GM18526 (cell line): ENCODE measurements at regions not wholly inside any gene's neighbourhood (a gene's known extent, or its start where the extent isn't known, plus 50 kb on each side); places are given as distances from the start of the nearest gene placed in this dataset.

Source experiments
- POLR2A ChIP-seq: IDR thresholded peaks from 3 replicates; pipeline ENCODE4 v1.6.1; 2011; ENCODE audit not compliant: insufficient read length; ENCODE audit errors: extremely low read depth

DNA sequence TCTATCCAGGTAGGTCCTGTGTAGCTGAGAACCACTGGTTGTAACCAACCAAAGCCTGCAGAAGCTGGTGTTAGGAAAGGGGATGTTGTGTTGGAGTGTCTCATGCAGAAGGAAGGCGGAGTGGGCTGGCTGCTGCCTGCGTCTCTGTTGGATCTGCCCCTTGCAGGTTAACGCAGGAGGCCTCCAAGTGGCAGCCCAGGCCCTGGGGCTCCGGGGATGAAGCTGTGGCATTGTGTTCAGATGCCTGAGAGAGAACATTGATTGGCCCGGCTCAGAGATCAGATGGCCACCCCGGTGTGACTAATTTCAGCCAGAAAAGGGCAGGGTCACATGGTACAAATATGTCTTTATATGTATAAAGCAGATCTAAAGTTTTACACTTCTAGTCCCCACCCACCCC is 216.0 kb downstream of the GLI2 start:
- TF ChIP-seq POLR2A, result no peak

DNA sequence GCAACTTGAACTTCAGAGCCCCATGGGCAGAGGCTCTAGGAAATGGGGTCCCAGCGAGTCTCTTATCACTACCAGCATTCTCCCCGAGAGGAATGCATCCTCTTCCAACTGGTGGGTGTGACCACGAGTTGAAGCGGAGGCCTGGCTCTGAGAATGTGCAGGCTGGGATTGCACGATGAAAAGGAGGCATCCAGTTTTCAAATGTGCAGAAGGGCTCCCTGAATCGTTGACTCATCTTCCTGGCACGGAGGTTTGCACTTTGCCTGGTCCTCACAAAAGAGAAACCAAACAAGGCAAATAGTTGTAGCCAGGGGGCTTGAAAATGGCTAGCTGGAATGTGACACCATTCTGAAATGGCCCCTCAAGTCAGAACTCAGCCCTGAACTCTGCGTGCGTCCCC is 216.7 kb downstream of the GLI2 start:
- no peak for TF ChIP-seq POLR2A

DNA sequence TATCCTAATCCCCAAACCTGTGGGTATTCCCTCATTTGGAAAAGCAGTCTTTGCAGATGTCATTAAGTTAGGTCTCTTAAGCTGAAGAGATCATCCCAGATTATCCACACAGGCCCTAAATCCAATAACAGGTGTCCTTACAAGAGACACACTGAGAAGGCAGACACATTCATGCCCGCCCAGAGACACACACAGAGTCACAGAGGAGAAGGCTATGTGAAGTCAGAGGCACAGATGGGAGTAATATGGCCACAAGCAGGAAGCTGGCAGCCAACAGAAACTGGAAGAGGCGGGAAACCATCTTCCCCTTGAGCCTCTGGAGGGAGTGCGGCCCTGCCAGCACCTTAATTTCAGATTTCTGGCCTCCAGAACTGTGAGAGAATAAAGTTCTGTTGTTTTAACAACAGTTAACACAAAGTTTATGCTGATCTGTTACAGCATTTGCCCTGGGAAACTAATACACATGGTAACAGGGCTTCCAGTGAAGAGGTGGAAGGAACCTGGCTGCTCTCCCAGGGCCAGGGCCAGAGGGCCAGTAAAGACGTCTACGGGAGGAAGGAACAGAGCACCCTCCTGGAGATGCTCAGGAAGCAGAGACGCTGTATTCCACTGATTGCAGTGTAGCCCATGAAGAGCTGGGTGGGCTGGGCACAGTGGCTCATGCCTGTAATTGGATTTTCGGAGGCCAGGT is 217.5 kb downstream of the GLI2 start:
- TF ChIP-seq POLR2A, result no peak

DNA sequence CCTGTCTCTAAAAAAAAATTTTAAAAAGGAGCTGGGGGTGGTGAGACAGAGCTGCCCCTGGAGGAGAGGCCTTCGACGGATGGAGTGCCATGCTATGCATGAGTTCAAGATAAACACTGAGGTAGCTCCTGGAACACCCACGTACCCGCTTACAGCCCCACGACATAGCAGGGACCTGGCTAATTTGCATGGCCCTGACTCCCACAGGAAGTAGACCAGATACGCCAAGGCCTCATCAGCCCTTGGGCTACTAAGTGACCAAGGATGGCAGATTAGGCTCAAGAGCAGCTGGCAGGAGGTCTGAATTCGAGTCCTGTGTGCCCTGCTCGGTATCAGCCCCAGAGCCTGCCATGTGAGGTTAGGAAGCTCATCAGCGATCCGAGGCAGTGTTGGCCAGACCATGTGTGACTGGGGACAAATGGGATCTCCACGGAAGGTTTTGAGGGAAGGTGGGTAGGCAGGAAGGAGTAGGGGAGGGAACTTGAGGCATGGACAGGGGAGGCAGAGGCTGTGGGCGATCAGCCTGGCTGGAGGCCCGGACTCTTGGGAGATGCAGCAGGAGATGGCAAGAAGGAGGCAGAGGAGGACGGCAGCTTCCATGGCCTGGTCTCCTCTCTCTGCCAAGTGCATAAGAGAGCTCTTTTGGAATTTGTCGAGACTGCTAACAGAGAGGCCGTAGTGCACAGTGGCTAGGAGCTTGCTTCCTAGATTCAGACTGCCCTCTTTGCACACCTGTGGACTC is 218.3 kb downstream of the GLI2 start:
- no peak for TF ChIP-seq POLR2A

DNA sequence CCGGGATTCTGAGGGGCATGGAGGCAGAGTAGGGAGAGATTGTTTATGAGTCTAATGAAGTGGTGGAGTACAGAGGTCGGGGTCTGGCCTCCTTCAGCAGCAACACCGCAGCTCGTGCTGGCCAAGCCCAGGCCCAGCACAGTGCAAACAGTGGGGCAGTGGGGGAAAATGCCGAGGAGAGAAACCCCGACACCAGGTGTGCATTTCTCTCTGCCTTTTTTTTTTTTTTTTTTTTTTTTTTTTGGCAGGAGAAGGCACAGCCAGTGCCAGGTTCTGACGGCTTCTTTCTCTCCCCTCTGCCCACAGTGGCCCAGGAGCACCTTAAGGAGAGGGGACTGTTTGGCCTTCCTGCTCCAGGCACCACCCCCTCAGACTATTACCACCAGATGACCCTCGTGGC is 219.3 kb downstream of the GLI2 start:
- no peak for TF ChIP-seq POLR2A

DNA sequence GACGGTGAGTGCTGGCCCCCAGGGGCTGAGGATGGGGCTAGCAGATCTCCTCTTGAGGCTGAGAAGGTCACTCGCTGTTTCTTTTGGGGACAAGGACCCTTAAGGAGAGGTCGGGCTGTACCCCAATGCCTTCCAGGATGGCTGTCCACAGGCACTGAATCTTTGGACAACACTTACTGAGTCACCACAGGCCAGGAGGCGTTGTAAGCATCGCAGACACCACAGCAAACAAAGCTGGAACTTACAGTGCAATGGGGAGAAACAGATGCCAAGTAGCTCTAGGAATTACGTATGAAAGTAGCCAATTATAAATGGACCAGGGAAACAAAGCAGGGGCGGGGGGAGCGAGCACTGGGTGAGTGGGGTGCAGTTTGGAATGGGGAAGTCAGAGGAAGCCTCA is 219.8 kb downstream of the GLI2 start:
- TF ChIP-seq POLR2A, result no peak

DNA sequence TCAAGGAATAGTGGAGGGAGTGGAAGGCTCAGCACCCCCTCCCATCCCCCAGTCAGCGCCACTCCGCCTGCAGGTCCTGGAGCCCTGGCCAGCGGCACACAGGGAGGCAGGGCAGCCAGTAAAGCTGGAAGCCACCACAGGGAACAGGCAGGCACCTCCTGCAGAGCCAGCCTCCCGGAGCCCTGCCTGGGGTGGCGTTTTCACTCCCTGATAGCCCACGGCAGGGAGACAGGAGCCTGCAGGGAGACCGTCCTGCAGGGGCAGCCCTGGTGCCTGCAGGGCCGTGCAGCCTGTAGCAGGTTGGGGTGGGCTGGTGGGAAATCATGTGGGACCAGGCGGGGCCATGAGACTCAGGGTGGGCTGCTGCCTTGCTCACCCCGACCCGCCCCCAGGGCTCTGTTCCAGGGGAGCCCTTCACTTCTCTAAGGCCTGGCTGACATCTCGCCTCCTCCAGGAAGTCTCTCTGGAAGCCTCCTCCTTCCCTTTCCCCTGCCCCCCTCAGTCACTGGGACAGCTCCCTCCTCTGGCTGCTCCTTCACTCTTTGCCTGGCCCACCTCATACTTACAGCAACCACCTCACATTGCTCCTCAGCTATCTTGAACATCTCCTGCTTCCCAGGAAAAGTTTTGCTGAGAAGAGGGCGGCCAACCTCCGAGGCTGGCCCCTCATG is 221.0 kb downstream of the GLI2 start:
- no peak for TF ChIP-seq POLR2A

DNA sequence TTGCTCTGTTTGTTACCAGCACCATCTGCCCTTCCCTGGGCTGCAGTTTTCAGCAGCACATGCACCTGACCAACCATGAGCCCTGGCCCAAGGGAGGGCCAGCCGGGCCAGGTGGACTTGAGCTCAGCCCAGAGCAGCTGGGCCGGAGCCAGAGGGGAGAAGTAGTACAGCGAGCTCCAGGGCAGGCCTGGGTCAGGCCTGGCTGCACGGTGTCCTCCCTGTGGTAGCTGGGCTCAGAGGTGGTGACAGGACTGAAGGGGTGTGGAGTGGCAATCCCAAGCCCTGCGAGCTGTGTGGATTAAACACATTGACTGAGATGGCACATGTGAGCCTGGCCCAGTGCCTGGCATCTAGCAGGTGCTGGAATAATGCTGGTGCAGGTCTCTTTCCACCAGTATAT is 222.2 kb downstream of the GLI2 start:
- no peak for TF ChIP-seq POLR2A

DNA sequence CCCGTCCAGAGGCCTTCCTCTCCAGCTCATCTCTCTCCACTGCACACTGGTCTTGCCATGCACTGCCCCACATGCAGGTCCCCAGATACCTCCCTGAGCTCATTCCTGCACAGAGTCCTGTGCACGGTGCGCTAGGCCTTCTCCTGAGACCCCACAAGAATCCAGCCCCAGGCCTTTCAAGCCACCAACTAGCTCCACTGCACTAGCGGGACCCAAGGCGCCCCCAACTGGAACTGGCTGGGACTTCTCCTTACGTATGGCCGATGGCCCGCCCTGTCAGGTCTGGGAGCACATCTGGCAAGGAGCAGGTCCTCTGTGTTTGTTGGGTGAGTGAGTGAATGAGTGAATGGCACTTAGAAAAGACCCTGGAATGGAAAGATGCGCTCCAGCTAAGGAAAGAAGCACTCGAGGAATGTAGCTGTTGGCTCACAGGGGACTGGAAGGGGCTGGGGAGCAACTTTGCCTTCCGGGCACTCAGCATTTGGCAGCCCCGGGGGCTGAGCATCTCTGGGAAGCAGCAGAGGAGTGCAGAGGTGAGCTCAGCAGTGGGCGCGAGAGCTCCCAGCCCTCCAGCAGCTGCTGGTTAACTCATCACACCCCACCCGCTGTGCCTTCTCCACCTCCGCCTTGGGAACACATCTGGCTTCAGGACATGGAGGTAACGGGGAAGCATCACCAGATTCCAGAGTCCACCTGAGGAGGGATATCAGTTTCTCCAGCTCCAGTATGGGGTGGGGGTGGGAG is 223.1 kb downstream of the GLI2 start:
- TF ChIP-seq POLR2A, result no peak

DNA sequence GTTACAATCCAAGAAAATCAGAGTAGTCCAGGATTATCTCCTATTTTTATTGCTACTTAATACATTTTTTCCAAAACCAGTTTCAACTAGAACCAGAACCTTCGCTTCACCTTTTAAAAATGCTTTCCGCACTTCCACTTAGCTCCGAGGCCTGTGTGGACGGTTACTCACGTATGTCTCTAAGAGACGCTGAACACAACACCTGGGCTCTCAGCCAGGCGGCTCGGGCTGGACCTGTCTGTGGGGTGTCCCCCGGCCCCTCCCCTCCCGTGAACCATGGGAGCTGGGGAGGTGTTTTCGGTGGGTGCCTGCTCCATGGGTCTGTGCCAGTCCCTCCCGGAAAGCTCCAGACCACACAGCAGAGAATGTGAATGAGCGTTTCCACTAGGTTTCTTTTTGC is 223.8 kb downstream of the GLI2 start:
- no peak for TF ChIP-seq POLR2A

DNA sequence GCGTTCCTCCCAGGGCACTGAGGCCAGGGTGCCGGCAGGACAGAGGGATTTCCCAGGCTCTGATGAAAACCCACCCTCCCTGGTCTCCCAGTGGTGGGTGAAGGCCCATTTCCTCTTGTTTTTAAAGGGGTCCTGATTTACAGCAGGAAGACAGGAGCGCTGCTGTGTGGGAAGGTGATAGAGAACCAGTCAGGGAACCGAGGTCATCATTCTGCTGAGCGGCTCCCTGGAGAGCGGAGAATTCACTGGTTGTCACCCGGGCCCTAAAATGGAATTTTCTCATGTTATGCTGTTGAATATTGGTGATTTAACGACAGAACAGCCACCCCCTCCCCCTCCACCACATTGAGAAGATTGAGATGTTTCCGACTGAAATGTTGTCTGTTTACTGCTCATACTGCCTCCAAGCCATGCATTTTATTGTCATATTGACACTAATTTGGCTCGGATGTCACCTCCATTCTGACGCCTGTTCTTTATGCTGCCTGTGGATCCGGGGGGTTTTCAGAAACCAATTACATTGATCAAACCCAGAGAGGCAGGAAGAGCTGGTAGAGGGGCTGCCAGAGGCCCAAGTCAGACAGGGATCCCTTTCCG is 225.2 kb downstream of the GLI2 start:
- no peak for TF ChIP-seq POLR2A

DNA sequence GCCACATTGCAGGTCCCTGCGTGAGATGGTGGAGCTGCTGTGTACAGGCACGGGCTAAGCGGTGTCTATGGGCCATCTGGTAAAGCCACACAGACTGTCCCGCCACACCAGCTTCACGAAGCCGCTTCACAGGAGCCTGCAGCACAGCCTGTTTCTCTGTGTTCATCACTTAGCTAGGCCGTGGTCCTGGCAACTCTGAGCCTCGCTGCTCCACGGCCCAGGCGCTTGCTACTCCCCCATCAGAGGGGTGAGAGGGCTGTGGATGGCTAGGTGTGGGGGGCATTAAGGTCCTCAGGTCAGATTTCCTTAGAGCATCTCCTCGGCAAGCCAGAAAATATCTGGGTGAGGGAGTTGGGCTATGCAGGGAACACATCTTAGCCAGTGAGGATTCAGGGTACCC is 225.7 kb downstream of the GLI2 start:
- TF ChIP-seq POLR2A, result no peak

DNA sequence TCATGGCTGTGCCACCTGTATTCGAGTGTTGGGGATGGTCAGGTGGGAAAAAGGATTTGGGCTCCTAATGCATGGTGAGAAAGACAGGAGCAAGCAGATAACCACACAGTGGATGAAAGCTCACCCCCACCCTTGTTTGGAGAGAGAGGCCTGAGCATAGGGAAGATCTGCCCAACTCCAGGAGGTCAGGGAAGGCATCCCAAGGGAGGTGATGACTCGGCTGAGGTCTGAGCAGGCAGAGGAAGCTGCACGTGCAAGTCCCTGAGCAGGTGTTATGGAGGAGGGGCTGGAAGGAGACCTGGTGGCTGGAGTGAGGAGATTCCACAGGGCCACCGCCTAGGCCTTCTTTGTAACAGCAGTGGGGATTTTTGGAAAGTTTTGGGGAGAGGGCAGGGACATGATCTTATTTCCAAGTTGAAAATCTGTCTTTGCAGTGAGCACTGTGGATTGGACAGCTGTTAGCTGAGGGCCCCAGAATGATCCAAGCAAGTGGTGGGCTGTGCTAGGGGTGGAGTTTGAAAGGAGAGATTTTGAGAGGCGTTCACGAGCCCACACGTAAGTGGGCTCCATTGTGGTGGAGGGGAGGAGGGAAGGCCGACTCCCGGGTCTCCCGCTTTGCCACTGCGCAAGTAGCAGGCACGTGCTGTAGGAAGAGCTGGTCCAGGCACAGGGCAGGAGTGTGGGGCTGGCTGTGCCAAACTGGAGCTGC is 228.5 kb downstream of the GLI2 start:
- no peak for TF ChIP-seq POLR2A

DNA sequence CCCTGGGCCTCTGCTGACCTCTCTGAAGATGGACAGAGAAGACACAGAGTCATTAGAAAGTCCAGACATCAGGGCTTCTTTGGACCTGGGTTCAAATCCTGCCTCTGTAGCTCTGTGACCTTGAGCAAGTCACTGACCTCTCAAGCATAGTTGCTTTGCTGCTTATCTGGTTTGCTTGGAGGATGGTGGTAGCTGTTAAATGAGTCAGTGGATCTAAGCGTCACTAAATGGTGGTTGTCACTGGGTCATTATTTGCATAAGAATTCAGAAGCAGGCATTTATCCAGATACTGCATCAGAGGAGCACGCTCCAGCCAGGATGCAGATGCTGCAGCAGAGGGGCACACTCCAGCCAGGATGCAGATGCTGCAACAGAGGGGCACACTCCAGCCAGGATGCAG is 229.2 kb downstream of the GLI2 start:
- TF ChIP-seq POLR2A, result no peak
